GM21360 (cell line): ENCODE measurements at regions not wholly inside any gene's neighbourhood (a gene's known extent, or its start where the extent isn't known, plus 50 kb on each side); places are given as distances from the start of the nearest gene placed in this dataset.

Experiments used
- ATAC-seq: cut with Tn5 transposase; IDR thresholded peaks from one replicate; pipeline ENCODE4 v1.9.1; 2021; ENCODE audit warnings: mild to moderate bottlenecking, moderate library complexity; ENCODE audit not compliant: unreplicated experiment

GRCh38 chr6:140073456-140073855 is 699.0 kb upstream of the CITED2 start:
- no peak for ATAC-seq

DNA sequence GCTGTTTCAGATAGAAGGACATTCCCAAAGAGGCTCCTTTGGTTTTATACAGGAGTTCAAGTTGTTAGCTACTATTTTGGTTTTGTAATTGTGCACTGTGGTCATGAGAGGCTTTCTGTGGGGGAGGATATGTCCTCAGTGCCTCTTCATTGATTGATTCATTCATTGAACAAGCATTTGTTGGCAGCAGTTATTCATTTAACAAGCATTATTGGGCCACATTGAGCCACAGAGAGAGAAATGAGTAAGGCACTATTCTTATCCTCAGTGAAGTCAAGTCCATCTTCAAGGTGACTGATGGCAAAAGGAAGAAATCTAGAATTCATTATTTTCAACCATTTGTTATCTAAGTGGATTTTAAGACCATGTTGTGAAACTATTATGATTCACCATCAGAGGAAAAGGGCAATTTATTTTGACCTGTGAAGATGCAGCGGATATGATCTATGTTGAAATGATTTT is 697.2 kb upstream of the CITED2 start:
- no peak for ATAC-seq

DNA sequence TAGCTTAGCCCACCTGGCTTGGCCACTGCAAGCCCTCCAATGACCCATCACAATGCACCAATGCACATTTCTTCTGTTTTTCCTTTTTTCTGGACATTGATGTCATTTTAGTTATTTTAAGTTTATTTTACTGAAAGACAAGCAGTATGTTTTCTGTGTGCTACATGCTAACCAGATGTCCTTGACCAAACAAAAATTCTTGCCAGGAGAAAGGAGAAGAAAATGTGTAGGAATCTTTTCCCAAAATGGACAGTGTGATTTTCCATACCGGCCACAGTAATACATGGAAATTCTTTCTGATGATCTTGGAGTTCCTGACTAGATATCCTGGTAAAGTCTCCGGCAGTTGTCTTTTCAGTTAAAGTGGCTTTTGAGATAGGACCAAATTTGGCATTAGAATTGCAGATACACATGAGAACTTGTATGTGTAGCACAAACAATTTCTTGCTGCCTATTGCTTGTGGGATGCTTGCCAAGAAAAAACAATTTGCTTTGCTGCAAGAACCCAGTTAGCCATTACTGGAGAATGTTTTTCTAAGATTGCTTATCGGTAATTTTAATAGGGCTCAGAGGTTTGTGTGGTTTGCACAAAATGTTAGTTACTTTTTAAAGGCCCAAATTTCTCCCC is 696.5 kb upstream of the CITED2 start:
- no peak for ATAC-seq

DNA sequence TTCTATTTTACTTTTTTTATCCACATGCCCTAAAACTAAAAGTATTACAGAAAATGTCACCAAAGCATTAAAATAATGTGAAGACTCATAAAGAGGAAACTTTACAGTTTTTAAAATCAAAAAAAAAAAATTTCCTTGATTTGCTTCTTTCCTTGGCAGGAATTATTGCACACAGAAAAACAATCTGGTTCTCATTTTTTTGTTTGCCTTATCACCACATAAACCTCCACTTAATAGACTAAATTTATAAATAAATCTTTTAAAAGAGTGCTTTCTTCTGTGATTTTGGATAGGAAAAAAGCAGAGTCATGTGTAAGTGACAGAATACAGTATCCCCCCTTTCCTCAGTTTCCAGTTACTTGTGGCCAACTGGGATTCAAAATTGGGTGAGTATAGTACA is 695.1 kb upstream of the CITED2 start:
- ATAC-seq = no peak

DNA sequence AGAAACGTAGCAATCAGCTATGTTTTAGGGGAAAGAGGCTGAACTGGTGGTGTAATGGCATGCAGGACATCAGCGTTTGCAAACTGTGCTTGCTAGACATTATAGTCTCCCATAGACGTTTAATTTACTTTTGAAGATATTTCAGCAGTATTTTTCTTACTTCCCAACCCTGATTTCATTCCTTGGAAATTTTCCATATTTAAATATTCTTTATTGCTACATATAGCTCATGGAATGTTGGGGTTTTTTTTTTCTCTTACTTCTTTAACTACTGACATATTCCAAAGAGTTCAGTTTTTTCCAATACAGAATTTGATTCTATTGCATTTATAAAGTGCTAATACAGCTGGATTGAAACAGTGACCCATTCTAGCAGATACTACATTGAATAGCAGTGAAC is 694.4 kb upstream of the CITED2 start:
- no peak for ATAC-seq

DNA sequence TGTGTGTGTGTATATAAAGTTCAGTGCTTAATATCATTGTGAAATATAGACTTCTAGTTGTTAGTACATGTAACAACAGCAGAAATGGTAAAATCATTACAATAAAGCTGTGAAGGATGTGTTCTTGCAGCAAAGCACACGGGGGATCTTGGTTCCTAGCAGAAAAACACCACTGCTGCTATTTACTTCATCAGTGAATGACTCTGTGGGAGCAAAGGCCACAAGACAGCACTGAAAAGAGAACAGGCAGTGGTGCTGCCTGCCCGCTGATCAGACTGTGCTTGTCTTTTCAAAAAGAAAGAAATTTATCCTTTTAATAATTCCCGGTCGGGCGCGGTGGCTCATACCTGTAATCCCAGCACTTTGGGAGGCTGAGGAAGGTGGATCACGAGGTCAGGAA is 689.9 kb upstream of the CITED2 start:
- ATAC-seq = no peak

- no peak for ATAC-seq
Observed at GRCh38 chr6:140063021-140063399, 688.6 kb upstream of the CITED2 start.

GRCh38 chr6:140062043-140063020 is 687.9 kb upstream of the CITED2 start:
- ATAC-seq = no peak

DNA sequence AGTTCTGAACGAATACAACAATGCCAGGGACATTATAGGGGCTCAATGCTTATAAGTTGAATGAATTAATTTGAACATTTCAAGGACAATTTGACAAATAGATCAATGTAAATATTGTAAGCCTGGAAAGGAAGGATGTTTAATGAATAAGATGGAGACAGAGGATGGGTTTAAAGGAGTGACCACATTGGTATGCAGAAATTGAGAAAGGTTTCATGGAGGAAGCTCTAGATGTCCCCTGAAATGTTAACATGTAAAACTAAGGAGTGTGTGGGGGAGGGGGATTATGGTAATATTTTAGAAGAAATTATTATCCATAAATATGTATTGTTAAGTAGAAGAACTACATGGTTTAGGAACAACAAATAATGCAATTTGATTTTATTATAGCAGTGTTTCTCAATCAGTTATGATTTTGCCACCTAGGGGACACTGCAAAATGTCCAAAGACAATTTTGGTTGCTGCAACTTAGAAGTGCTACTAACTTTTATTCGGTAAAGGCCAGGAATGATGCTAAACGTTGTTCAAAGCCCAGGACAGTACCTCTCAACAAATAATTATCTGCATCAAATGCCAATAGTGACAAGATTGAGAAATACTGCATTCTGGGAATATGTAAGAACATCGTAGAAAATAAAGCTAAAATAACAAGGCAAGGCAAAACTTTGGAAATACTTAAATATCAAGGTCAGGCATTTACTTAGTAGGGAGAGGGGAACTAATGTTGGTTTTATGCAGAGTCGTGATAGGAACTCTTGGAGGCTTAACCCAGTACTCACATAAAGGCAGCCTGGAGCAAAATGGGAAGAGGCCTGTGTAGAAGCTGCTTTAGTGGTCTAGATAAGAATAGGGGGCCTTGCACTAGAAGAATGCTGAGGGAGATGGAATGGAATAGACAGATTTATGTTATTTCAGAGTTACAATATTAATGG is 686.9 kb upstream of the CITED2 start:
- ATAC-seq = no peak

DNA sequence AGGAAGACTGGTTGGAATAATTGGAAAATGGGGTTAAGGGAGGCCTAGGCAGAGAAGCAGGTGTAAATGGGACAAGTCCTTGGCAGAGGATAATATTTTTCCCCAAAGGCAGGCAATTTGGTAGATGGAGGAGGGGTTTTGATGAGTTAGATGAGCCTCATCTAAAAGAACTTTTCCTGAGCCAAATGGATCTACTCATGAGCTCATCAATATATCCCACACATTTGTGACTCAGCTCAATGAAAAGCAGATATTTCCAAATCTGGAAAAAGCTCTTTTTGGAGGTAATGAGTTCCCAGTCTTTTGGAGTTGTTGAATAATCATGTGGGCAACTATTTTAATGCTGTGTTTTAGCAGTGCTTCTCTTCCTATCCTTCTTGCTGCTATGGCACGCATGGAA is 685.5 kb upstream of the CITED2 start:
- ATAC-seq = no peak

DNA sequence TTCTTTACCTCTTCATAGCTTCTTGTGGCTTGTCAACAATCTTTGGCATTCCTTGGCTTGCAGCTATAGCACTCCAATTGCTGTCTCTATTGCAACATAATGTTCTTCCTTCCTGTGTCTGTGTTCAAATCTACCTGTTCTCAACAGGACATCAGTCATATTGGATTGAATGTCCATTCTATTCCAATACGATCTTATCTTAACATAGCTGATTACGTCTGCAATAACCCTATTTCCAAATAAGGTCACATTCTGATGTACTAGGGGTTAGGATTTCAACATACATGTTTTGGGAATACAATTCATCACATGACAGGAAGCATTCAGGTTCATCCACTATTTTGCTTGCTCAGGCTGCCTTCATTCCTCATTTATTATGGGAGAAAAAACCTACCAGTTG is 684.4 kb upstream of the CITED2 start:
- no peak for ATAC-seq

GRCh38 chr6:140052736-140053729 is 678.6 kb upstream of the CITED2 start:
- ATAC-seq = no peak

DNA sequence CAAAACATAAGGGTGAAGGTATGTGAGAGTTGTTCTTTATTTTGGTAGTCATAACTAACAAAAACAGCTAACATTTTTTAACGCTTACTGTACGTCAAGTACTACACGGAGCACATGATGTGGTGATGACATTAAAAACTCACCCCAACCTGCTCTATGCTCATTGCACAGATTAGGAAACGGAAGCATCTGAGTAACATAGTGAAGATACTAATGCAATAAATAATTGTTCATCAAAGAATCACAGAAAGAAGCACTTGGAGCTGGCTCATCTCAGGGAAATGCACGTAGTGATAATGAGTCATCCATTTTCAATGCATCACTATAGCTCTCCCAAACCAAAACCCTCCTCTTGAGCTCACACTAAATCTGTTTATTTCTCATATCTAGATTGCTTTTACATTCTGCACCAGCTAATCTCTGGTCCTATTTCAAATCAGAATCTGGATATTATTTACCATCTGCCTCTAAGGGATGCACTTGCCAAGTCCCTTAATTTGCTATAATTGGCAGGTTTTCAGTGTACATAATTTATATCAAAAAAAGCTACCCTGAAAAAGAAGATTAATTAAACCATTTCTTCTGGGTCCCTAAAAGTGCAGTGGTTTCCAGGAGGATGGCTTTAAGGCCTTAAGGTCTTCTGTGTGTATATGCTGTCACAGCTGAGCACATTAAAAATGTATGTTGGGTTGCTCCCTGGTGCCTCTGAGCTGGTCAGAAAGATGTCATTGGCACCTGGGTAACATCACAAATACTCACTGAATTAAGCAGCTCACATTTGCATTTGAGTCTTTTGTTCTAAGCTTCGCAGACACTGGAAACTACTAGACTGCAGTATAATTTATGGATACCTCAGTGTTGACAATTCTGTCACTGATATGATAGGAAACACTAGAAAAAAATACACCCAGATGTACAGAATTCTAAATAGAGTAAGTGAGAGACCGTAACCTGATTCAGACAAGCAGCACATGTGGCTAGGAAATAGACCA is 677.4 kb upstream of the CITED2 start:
- ATAC-seq = no peak

- ATAC-seq = no peak
Observed at GRCh38 chr6:140050101-140050995, 675.9 kb upstream of the CITED2 start.

- ATAC-seq = no peak
Observed at GRCh38 chr6:140049251-140049650, 674.8 kb upstream of the CITED2 start.

GRCh38 chr6:140048202-140048790 is 673.8 kb upstream of the CITED2 start:
- no peak for ATAC-seq

DNA sequence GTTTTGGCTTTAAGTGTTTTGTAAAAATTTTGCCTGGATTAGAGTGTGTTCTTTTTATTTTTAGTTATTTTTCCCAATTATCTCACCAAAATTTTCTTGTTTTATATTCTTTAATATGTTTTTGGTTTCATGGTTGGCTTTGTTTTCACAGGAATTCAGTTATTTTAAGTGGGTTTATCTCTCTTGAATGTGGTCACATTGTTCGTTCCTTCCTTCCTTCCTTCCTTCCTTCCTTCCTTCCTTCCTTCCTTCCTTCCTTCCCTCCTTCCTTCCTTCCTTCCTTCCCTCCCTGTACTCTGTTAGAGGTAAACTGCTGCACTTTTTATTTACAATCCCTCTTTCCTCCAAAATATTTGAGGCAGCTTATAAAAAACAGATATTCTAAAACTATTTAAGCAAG is 672.9 kb upstream of the CITED2 start:
- ATAC-seq = no peak
